Glomerular endothelial cell (primary cell): ENCODE measurements at regions not wholly inside any gene's neighbourhood (a gene's known extent, or its start where the extent isn't known, plus 50 kb on each side); places are given as distances from the start of the nearest gene placed in this dataset.
"Not testable (repeated sequence)": the region's sequence is repeated elsewhere in the genome, so short reads cannot be mapped to it uniquely, and the experiment has no call there.

Experiments used
- DNase-seq: peaks from one replicate; pipeline ENCODE4 v3.0.0-alpha.2; 2011; ENCODE audit warnings: low read depth, low spot score; ENCODE audit errors: extremely low read depth

DNA sequence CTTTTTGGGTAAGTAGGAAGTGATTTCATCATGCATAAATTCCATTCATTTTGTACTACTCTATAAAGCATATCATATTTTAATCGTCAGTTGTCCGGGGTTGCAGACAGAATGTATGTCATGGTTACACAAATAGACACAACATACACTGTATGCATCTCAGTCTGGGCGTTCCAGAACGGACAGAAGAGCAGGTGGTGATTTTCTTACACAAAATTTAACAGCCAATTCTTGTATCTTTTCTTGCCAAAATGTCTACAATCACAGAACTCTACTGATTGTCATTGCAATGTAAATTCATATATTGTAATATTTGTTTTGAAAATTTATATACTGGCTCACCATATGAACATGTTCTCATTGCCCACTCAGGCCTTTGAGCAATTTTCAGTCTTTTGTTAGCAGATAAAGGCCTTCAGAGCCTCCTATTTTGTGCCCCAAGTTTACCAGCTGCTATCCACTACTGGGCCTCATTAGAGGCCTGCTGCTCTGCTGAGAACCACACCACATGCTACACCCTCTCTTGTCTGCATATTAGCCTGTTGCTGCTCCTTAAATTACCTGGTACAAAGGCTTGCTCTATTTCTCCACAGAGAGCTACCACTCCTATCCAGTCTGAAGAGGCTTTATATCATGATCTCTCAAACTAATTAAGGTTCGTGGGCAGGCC lies 61.5 kb downstream of the PRDM13 start:
- DNase-seq = no peak

GRCh38 chr6:99689916-99690685 lies 83.5 kb downstream of the PRDM13 start:
- DNase-seq = no peak

DNA sequence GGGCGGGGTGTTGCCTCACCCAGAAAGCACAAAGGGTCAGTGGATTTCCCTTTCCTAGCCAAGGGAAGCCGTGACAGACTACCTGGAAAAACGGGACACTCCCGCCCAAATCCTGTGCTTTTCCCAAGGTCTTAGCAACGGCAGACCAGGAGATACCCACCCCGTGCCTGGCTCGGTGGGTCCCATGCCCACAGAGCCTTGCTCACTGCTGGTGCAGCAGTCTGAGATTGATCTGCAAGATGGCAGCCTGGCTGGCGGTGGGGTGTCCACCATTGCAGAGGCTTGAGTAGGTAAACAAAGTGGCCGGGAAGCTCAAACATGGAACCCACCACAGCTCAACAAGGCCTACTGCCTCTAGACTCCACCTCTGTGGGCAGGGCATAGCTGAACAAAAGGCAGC lies 95.7 kb downstream of the PRDM13 start:
- DNase-seq = not testable (repeated sequence)

- no peak for DNase-seq
Measured at GRCh38 chr6:99709062-99709461, 102.4 kb downstream of the PRDM13 start.

DNA sequence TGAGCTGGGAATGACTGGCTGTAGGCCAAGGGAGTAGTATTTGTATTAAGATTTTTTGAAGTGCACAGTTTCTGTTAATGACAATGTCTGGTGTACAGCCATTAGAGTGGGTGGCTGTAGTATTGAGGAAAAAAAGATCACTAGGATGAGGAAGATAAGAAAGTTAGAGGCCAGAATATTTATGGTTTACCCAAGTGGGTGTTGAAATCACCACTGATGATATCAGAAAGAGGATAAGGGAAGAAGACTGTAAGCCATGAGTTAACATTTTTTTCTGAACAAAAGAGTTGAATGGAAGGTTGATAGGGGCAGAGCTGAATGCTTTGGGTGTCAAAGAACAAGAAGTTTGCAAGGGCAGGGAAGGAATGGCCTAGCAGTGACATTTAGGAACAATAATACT lies 104.7 kb downstream of the PRDM13 start:
- DNase-seq = no peak

- DNase-seq = no peak
Measured at GRCh38 chr6:99711925-99712324, 105.3 kb downstream of the PRDM13 start.

GRCh38 chr6:99712519-99712918 lies 105.9 kb downstream of the PRDM13 start:
- no peak for DNase-seq

- DNase-seq = not testable (repeated sequence)
Measured at GRCh38 chr6:99722043-99722442, 115.4 kb downstream of the PRDM13 start.

- DNase-seq = not testable (repeated sequence)
Measured at GRCh38 chr6:99730237-99730636, 123.6 kb downstream of the PRDM13 start.

GRCh38 chr6:99736302-99736701 lies 129.7 kb downstream of the PRDM13 start:
- DNase-seq = no peak

DNA sequence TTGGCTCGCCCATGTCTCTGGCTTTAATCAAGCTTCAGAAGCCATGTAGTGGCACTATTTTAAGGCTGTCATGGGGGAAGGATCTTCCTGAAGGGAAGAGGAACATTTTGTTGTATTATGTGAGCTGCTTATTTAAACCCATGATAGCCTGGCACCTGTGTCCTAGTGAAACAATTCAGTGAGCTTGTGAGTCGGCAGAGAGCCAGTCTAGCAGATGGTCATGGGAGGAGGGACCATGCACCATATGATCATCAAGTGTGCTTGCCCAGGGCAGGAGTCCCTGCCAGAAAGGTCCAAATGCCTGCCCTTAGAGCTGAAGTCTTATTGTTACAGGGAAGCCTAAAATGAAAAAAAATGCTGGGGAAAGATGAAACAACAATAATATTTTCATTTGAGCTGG lies 132.9 kb downstream of the PRDM13 start:
- no peak for DNase-seq

DNA sequence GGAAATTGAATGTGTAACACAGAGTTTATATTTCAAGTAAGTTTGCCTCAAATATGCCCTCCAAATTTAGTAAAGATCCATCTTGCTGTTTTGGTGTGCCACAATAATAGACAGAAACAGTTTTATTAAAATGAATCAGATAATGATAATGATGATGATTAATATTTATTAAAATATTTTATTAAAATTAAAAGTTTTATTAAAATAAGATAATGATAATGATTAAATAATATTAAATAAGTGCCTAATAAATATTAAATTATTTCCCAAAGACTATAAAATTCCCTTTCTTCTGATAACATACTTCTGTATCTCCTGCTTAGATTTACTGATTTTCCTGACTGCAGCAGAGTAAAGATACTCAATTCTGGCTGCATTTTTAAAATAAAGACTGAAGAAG lies 134.5 kb downstream of the PRDM13 start:
- DNase-seq = no peak

GRCh38 chr6:99743647-99744046 lies 137.0 kb downstream of the PRDM13 start:
- no peak for DNase-seq

- DNase-seq = no peak
Measured at GRCh38 chr6:99745651-99746050, 139.0 kb downstream of the PRDM13 start.

DNA sequence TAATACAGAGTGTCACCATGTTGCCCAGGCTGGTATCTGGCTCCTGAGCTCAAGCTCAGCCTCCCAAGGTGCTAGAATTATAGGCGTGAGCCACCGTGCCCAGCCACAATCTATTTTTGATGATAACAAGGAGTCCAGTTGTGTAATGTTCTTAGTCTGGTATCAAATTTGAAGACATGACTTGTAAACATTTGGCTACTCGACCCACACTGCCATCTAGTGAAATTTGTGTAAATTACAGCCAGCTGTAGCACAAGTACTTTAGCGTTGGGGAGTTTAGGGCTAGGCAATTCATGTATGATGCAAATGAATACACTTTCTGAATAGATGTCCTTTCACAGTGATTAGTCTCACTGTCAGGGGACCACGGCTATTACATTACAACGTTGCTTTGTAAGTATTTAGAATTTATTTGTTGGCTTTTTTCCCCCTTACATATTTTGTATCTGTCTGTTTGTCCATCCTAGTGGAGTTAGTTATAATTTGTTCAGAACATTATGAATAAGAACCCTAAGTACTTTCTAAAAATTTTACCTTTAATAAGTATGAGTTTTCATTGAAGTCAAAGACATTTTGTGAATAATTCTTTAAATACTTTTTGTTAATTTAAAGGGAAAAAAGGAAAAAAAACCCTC lies 139.7 kb downstream of the PRDM13 start:
- DNase-seq = peak; percentile 57

- no peak for DNase-seq
Measured at GRCh38 chr6:99761711-99762110, 155.1 kb downstream of the PRDM13 start.

- DNase-seq = no peak
Measured at GRCh38 chr6:99768166-99768565, 161.5 kb downstream of the PRDM13 start.

GRCh38 chr6:99779631-99780555 lies 173.3 kb downstream of the PRDM13 start:
- DNase-seq = no peak

- DNase-seq = no peak
Measured at GRCh38 chr6:99780556-99780885, 173.9 kb downstream of the PRDM13 start.

- no peak for DNase-seq
Measured at GRCh38 chr6:99789767-99790166, 183.1 kb downstream of the PRDM13 start.

GRCh38 chr6:99790679-99791078 lies 184.0 kb downstream of the PRDM13 start:
- no peak for DNase-seq
